ENCODE measurements at regions not wholly inside any gene's neighbourhood (a gene's known extent, or its start where the extent isn't known, plus 50 kb on each side); places are given as distances from the start of the nearest gene placed in this dataset.

GRCh38 chr3:165522386-165522785 is 314.8 kb downstream of the BCHE start:
- WGBS = 100% methylated on average over 1 of the region's 1 CpG
- Histone ChIP-seq H3K4me3 (no peak overlapping the region), H3K9me3 (peaks cover 3% of the 10 kb centered on the region), H3K36me3 (no peaks in the 10 kb centered on the region), H3K27ac (no peak overlapping the region), H3K4me1 (no peaks in the 10 kb centered on the region), H3K27me3 (no peaks in the 10 kb centered on the region)
- DNase-seq (ENCODE audit: low spot score in 2 of 2) = no peak
- TF ChIP-seq, protein P1, sequence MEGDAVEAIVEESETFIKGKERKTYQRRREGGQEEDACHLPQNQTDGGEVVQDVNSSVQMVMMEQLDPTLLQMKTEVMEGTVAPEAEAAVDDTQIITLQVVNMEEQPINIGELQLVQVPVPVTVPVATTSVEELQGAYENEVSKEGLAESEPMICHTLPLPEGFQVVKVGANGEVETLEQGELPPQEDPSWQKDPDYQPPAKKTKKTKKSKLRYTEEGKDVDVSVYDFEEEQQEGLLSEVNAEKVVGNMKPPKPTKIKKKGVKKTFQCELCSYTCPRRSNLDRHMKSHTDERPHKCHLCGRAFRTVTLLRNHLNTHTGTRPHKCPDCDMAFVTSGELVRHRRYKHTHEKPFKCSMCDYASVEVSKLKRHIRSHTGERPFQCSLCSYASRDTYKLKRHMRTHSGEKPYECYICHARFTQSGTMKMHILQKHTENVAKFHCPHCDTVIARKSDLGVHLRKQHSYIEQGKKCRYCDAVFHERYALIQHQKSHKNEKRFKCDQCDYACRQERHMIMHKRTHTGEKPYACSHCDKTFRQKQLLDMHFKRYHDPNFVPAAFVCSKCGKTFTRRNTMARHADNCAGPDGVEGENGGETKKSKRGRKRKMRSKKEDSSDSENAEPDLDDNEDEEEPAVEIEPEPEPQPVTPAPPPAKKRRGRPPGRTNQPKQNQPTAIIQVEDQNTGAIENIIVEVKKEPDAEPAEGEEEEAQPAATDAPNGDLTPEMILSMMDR (IDR thresholded peaks at IDR 0.05) = no peak
- TF ChIP-seq POLR2A (IDR thresholded peaks at IDR 0.05) (no peak), EP300 (IDR thresholded peaks at IDR 0.05) (no peak), POLR2AphosphoS5 (IDR thresholded peaks at IDR 0.05) (no peak)

DNA sequence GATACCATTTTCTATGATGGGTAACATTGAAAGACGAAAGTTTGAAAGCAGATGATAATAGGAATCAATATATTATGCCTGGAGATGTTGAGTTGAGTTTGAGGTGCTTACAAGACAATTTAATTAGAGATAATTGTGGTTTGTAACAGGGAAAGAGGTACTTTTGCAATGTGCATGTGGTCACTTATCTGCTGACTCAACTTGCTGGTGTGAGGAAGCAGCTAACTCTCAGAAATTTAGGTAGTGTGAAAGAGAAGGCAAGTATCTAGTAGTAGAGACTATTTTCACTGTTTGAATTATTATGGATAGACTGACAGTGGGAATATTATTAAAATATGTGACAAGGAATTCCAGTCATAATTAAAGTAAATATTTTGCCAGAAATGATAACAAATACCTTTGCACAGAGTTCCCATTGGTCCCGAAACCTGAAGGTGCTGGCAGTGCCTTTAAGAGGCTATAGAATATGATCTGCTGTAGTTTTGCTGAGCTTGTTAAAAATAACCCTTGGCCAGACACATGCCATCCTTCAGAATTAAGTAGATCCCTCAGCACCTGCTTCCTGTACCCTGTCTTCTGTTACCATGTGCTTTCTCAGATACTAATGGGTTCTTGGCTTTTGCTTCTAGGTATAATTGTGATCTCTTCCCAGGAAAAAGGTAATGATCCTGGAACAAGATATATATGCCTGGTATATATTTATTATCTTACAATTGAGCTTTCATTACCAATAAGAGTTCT is 315.9 kb downstream of the BCHE start:
- H3K27ac ChIP-seq = no peak overlapping the region
- H3K4me3 ChIP-seq = no peak overlapping the region
- 85% methylated on average over 2 of the region's 2 CpGs for WGBS
- no peak for TF ChIP-seq POLR2AphosphoS5 (IDR thresholded peaks at IDR 0.05)
- TF ChIP-seq, protein P1 (IDR thresholded peaks at IDR 0.05) = no peak
- TF ChIP-seq POLR2A (IDR thresholded peaks at IDR 0.05) = no peak
- TF ChIP-seq EP300 (IDR thresholded peaks at IDR 0.05) = no peak
- H3K36me3 ChIP-seq = no peaks in the 10 kb centered on the region
- peaks cover 3% of the 10 kb centered on the region for H3K9me3 ChIP-seq
- no peaks in the 10 kb centered on the region for H3K27me3 ChIP-seq
- no peak for DNase-seq (ENCODE audit: low spot score in 2 of 2)
- H3K4me1 ChIP-seq = no peaks in the 10 kb centered on the region

DNA sequence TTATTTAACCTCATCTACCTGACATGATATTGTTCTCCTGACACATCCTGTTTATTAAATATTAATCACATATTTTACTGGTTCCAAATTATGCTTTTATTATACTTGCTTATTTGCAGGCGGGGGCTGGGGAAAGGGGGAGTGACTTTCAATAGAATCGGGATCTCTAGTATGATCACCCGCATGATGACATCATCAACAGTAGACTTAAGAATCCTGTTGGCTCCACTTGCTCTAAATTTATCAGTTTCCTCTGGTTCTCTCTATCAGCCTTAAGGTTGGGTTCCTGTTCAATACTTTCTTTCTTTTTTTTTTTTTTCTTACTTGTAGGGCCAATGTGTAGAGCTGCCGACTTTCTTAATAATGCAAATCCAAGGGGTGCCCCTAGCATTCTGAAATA is 317.5 kb downstream of the BCHE start:
- TF ChIP-seq, protein P1 (IDR thresholded peaks at IDR 0.05) = no peak
- TF ChIP-seq POLR2AphosphoS5 (IDR thresholded peaks at IDR 0.05) (no peak), POLR2A (IDR thresholded peaks at IDR 0.05) (no peak), EP300 (IDR thresholded peaks at IDR 0.05) (no peak)
- Histone ChIP-seq H3K4me3 (no peak overlapping the region), H3K27me3 (no peaks in the 10 kb centered on the region), H3K36me3 (no peaks in the 10 kb centered on the region), H3K27ac (no peak overlapping the region), H3K9me3 (peaks cover 3% of the 10 kb centered on the region), H3K4me1 (no peaks in the 10 kb centered on the region)
- DNase-seq (ENCODE audit: low spot score in 2 of 2) = no peak
- WGBS = 94% methylated on average over 4 of the region's 4 CpGs

DNA sequence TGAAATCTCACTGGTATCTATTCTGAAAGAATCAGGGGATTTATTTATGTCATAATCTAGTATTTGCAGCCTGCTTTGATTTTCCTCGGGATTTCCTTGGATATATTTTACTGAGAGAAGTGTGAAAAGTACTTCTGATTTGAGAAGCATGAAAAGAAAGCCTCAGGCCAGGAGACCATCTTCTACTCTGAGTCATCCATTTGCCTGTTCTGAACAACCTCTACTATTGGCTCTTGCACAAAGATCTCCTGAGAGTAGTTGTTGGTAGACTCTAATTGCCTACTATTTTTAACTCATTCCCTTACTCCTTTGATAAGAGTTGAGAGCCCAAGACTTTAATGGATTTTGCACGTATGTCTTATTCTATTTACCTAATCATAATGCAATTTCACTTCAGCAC is 318.9 kb downstream of the BCHE start:
- TF ChIP-seq POLR2AphosphoS5 (IDR thresholded peaks at IDR 0.05) = no peak
- TF ChIP-seq EP300 (IDR thresholded peaks at IDR 0.05) = no peak
- TF ChIP-seq POLR2A (IDR thresholded peaks at IDR 0.05) = no peak
- TF ChIP-seq, protein P1 (IDR thresholded peaks at IDR 0.05) = no peak
- Histone ChIP-seq H3K27me3 (no peaks in the 10 kb centered on the region), H3K4me1 (no peaks in the 10 kb centered on the region), H3K4me3 (no peak overlapping the region), H3K27ac (no peak overlapping the region), H3K9me3 (peaks cover 3% of the 10 kb centered on the region), H3K36me3 (no peaks in the 10 kb centered on the region)
- DNase-seq (ENCODE audit: low spot score in 2 of 2) = no peak
- 46% methylated on average over 2 of the region's 2 CpGs for WGBS

GRCh38 chr3:165513715-165514701 is 317.8 kb upstream of the SLITRK3 start:
- Histone ChIP-seq H3K27ac (no peak overlapping the region), H3K36me3 (no peaks in the 10 kb centered on the region), H3K9me3 (peaks cover 3% of the 10 kb centered on the region), H3K4me3 (no peak overlapping the region), H3K27me3 (no peaks in the 10 kb centered on the region), H3K4me1 (no peaks in the 10 kb centered on the region)
- DNase-seq (ENCODE audit: low spot score in 2 of 2) = no peak
- WGBS = 60% methylated on average over 4 of the region's 4 CpGs
- TF ChIP-seq POLR2A (IDR thresholded peaks at IDR 0.05) = no peak
- TF ChIP-seq, protein P1 (IDR thresholded peaks at IDR 0.05) = no peak
- no peak for TF ChIP-seq EP300 (IDR thresholded peaks at IDR 0.05)
- no peak for TF ChIP-seq POLR2AphosphoS5 (IDR thresholded peaks at IDR 0.05)

Measured in suprapubic skin (tissue), 4 donors.